Neural cell (in vitro differentiated cells): ENCODE measurements at regions not wholly inside any gene's neighbourhood (a gene's known extent, or its start where the extent isn't known, plus 50 kb on each side); places are given as distances from the start of the nearest gene placed in this dataset.

Experiments used
- H2AFZ ChIP-seq: fragments of 200-600, 300-800 bp; sonication (generic), shearing (Covaris generic); 2 replicates; pipeline ENCODE4 v1.6.0; 2014; ENCODE audit warnings: low read depth, mild to moderate bottlenecking, antibody characterized with exemption, low read length, moderate library complexity
- H3F3A ChIP-seq: fragments of 200-600 bp; shearing (Covaris generic); 2 replicates; pipeline ENCODE4 v1.6.1; 2016; ENCODE audit warnings: mild to moderate bottlenecking, moderate library complexity, mixed read lengths, antibody characterized with exemption, low read length; ENCODE audit not compliant: insufficient read depth, poor library complexity, severe bottlenecking
- H3K27ac ChIP-seq: fragments of 200-600, 300-800 bp; sonication (generic), shearing (Covaris generic); 2 replicates; pipeline ENCODE4 v1.5.1; 2014; ENCODE audit warnings: mild to moderate bottlenecking, low read length, moderate library complexity
- H3K27me3 ChIP-seq: fragments of 300-800, 200-600 bp; sonication (generic), shearing (Covaris generic); 2 replicates; pipeline ENCODE4 v1.6.0; 2014; ENCODE audit warnings: mild to moderate bottlenecking, low read depth, low read length, moderate library complexity; ENCODE audit not compliant: insufficient read depth
- H3K36me3 ChIP-seq: fragments of 300-800, 200-600 bp; sonication (generic), shearing (Covaris generic); 2 replicates; pipeline ENCODE4 v1.5.1; 2014; ENCODE audit warnings: mild to moderate bottlenecking, antibody characterized with exemption, low read length, moderate library complexity; ENCODE audit not compliant: insufficient read depth
- H3K4me2 ChIP-seq: fragments of 300-800, 200-600 bp; sonication (generic), shearing (Covaris generic); 2 replicates; pipeline ENCODE4 v1.6.0; 2014; ENCODE audit warnings: mild to moderate bottlenecking, low read length
- H3K4me3 ChIP-seq: fragments of 300-800, 200-600 bp; sonication (generic), shearing (Covaris generic); 2 replicates; pipeline ENCODE4 v1.5.1; 2014; ENCODE audit warnings: mild to moderate bottlenecking, low read length, moderate library complexity
- H3K79me2 ChIP-seq: fragments of 200-600 bp; shearing (Covaris generic); replicated peaks from 2 replicates; pipeline ENCODE4 v1.6.0; 2014; ENCODE audit warnings: mild to moderate bottlenecking, low read length, moderate library complexity; ENCODE audit not compliant: insufficient read depth
- H3K9ac ChIP-seq: fragments of 300-800, 200-600 bp; sonication (generic), shearing (Covaris generic); 2 replicates; pipeline ENCODE4 v1.6.1; 2016; ENCODE audit warnings: mild to moderate bottlenecking, low read length, mixed read lengths
- H3K9me2 ChIP-seq: fragments of 200-600 bp; shearing (Covaris generic); 2 replicates; pipeline ENCODE4 v1.6.1; 2016; ENCODE audit warnings: mild to moderate bottlenecking, low read length, mixed read lengths; ENCODE audit not compliant: insufficient read depth
- H3K9me3 ChIP-seq: fragments of 200-600, 300-800 bp; sonication (generic), shearing (Covaris generic); 2 replicates; pipeline ENCODE4 v1.6.1; 2016; ENCODE audit warnings: mild to moderate bottlenecking, mixed run types, low read length, moderate library complexity, mixed read lengths
- H4K20me1 ChIP-seq: fragments of 200-600 bp; shearing (Covaris generic); 2 replicates; pipeline ENCODE4 v1.6.1; 2016; ENCODE audit warnings: mild to moderate bottlenecking, mixed run types; ENCODE audit not compliant: insufficient read depth
- CTCF ChIP-seq: fragments of 450-650 bp; IDR thresholded peaks from 2 replicates; pipeline ENCODE4 v1.5.1; 2014; ENCODE audit warnings: antibody characterized with exemption, mild to moderate bottlenecking, moderate library complexity; ENCODE audit not compliant: poor library complexity, severe bottlenecking
- EP300 ChIP-seq: fragments of 450-650 bp; conservative IDR thresholded peaks from 2 replicates; pipeline ENCODE4 v1.6.1; 2014; ENCODE audit warnings: antibody characterized with exemption, mild to moderate bottlenecking, moderate library complexity; ENCODE audit not compliant: poor library complexity, severe bottlenecking
- EZH2 ChIP-seq: fragments of 200-600, 300-800 bp; shearing (Covaris generic), sonication (generic); IDR thresholded peaks from 2 replicates; pipeline ENCODE4 v1.6.1; 2014; ENCODE audit warnings: antibody characterized with exemption, low read length, borderline replicate concordance, mild to moderate bottlenecking; ENCODE audit not compliant: insufficient read depth, poor library complexity, severe bottlenecking
- MXI1 ChIP-seq: fragments of 450-650 bp; conservative IDR thresholded peaks from 2 replicates; pipeline ENCODE4 v1.6.1; 2014; ENCODE audit warnings: antibody characterized with exemption, mild to moderate bottlenecking; ENCODE audit not compliant: poor library complexity, severe bottlenecking
- POLR2AphosphoS5 ChIP-seq: IDR thresholded peaks from 2 replicates; pipeline ENCODE4 v1.6.1; 2012
- RAD21 ChIP-seq: fragments of 450-650 bp; conservative IDR thresholded peaks from 2 replicates; pipeline ENCODE4 v1.6.1; 2014; ENCODE audit warnings: antibody characterized with exemption, mild to moderate bottlenecking, moderate library complexity
- REST ChIP-seq: IDR thresholded peaks from 2 replicates; pipeline ENCODE4 v1.6.1; 2012; ENCODE audit warnings: borderline replicate concordance
- SMC3 ChIP-seq: fragments of 450-650 bp; conservative IDR thresholded peaks from 2 replicates; pipeline ENCODE4 v1.6.1; 2014; ENCODE audit warnings: antibody characterized with exemption, mild to moderate bottlenecking, moderate library complexity; ENCODE audit not compliant: poor library complexity
- TAF1 ChIP-seq: IDR thresholded peaks from 2 replicates; pipeline ENCODE4 v1.6.1; 2012; ENCODE audit warnings: low read depth

- Histone ChIP-seq H4K20me1 (no peaks in the 10 kb centered on the region), H3K79me2 (no peaks in the 10 kb centered on the region), H3F3A (no peaks in the 10 kb centered on the region), H3K9me2 (no peaks in the 10 kb centered on the region), H2AFZ (no peak overlapping the region), H3K27me3 (no peaks in the 10 kb centered on the region), H3K9ac (no peak overlapping the region), H3K4me3 (no peak overlapping the region), H3K36me3 (no peaks in the 10 kb centered on the region), H3K4me2 (no peak overlapping the region), H3K9me3 (no peaks in the 10 kb centered on the region), H3K27ac (no peak overlapping the region)
- no peak for TF ChIP-seq TAF1
- no peak for TF ChIP-seq CTCF
- no peak for TF ChIP-seq RAD21
- no peak for TF ChIP-seq EP300
- no peak for TF ChIP-seq MXI1
- no peak for TF ChIP-seq EZH2
- TF ChIP-seq SMC3: no peak
These were observed 207.6 kb downstream of the MIAT start for GRCh38 chr22:26865021-26865420.

GRCh38 chr22:26883393-26883792 lies 226.0 kb downstream of the MIAT start:
- H3K27me3 ChIP-seq: no peaks in the 10 kb centered on the region
- no peaks in the 10 kb centered on the region for H4K20me1 ChIP-seq
- H2AFZ ChIP-seq: no peak overlapping the region
- no peak overlapping the region for H3K4me3 ChIP-seq
- no peaks in the 10 kb centered on the region for H3F3A ChIP-seq
- no peaks in the 10 kb centered on the region for H3K9me3 ChIP-seq
- no peak overlapping the region for H3K27ac ChIP-seq
- TF ChIP-seq MXI1 (no peak), EP300 (no peak)
- H3K9me2 ChIP-seq: no peaks in the 10 kb centered on the region
- H3K79me2 ChIP-seq: no peaks in the 10 kb centered on the region
- H3K9ac ChIP-seq: no peak overlapping the region
- H3K36me3 ChIP-seq: no peaks in the 10 kb centered on the region
- no peak overlapping the region for H3K4me2 ChIP-seq

- H3K9me2 ChIP-seq: no peaks in the 10 kb centered on the region
- H3K36me3 ChIP-seq: no peaks in the 10 kb centered on the region
- no peak overlapping the region for H2AFZ ChIP-seq
- TF ChIP-seq EZH2 (no peak), POLR2AphosphoS5 (no peak), CTCF (no peak), SMC3 (no peak), RAD21 (no peak), MXI1 (no peak), REST (no peak), TAF1 (no peak)
- H4K20me1 ChIP-seq: no peaks in the 10 kb centered on the region
- no peaks in the 10 kb centered on the region for H3K27me3 ChIP-seq
- no peak overlapping the region for H3K4me2 ChIP-seq
- H3K9ac ChIP-seq: no peak overlapping the region
- no peak overlapping the region for H3K27ac ChIP-seq
- no peaks in the 10 kb centered on the region for H3K9me3 ChIP-seq
- H3K4me3 ChIP-seq: no peak overlapping the region
- H3K79me2 ChIP-seq: no peaks in the 10 kb centered on the region
- no peaks in the 10 kb centered on the region for H3F3A ChIP-seq
These were observed 227.5 kb downstream of the MIAT start for GRCh38 chr22:26884921-26885320.
